HTR-8/SVneo (cell line): ENCODE measurements at regions not wholly inside any gene's neighbourhood (a gene's known extent, or its start where the extent isn't known, plus 50 kb on each side); places are given as distances from the start of the nearest gene placed in this dataset.

ENCODE experiments used
- DNase-seq: peaks from one replicate; pipeline ENCODE4 v3.0.0; 2011; ENCODE audit warnings: low spot score, mixed read lengths; ENCODE audit not compliant: insufficient read length
- FAIRE-seq: peaks from 2 replicates; lab custom pipeline; 2011; peaks lifted over from hg19 to GRCh38; lab: Jason Lieb, UNC

DNA sequence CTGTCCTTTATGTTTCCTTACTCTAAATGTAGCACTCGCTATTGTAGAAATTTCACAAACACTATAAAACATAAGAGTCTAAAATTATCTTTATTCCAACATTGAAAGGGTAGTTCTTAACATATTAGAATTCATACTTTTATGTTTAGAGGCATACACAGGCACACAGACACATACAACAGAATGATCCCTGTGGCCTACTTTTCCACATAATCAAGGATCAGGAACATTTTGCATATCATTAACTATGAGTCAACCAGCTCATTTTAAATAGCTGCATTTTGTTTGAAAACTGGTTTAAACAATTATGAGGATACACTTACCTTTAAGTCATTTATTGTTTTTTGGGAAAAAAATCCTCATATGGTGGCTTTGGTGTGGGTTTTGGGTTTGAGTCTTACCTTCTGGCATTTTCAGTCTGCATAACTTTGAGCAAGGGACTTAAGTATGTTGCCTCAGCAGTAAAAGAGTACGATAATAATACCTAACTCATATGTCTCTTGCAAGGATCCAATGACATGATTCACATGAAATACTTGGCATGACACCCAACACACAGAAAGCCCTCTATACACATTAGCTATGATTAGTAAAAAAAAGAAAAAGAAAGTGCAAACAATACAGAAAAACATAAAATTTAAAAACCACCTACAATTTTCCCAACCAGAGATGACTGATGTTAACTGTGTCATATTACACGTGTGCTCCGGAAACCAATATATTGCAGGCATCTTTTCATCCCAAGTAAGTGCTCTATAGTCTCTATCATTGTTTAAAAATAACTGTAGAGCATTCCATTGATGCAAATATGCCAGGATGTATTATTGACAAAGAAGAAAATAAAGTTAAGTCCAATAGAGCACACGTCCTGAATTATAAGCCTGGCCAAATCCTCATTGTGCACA lies 213.1 kb upstream of the ADAMTS9 start:
- FAIRE-seq, result no peak
- DNase-seq, result no peak

DNA sequence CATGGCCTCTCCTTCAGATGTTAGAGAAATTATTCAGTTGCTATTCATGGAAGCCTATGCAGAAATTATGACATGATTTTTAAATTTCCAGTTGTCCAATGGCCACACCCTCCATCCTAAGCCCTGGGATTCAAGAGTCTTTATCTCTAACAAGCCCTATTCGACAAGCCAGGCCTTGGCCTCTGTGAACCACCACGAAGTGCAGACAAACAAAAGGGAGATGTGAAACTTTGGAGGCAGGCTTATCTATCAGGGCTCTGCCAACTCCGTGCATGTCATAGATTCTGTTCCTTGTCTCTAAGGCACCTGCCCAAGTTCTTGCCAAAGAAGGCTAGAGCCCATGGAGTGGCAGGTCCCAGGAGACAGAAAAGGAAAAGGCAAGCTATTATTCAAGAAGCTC lies 212.4 kb upstream of the ADAMTS9 start:
- DNase-seq, result no peak
- no peak for FAIRE-seq

DNA sequence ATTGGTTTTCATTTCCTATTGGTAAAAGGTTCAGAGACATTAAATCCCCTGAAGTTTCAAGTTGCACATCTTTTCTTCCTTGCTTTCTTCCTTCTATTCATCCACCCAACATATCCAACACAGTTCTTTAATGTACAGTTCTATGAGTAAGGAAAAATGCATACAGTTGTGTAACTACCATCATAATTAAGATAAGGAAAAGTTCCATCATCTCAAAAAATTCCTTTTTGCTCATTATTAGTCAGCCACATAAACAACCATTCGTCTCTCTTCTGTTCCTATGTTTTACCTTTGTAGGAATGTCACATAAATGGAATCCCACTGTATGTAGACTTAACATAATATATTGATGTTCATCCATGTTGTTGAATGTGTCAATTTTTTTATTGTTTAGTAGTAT lies 211.1 kb upstream of the ADAMTS9 start:
- FAIRE-seq (no peak), DNase-seq (no peak)

DNA sequence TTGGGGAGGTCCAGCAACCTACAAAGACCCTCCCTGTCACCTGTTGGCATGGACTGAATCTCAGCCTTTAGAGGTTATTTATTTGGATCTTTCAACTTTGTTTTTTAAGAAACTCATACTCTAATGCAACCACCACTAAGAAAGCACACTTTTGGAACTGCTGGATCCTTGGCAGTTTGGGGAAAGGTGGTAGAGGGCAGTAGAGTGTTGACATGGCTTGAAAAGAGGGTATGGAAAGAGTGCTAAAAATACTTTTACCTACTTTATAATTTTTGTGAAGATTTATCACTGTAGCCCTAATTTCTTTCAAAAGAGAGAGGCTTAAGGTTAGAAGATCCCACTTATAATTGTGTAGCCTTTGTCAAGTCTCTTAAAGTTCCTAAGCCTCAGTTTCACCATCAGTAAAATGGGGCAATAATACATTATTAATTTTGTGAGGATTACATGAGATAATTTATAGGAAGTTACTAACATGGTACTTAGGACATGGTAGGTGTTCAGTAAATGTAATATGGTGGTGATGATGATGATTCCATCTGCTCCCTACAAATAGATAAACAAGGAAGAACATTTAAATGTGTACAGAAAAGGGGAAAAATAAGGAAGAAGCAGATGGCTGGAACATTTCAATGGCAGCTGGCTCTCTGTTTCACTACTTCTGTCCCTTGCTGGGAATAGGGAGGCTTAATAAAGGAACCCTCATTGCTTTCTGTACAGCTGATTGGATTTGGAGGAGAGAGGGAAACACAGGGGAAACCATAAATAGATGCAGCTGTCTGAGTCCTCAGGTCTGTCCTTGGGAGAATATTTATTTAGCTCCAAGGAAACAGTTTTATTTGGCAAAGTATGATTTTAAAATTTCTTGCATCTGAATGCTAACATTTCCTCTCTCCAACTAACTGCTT lies 208.4 kb upstream of the ADAMTS9 start:
- no peak for DNase-seq
- no peak for FAIRE-seq

DNA sequence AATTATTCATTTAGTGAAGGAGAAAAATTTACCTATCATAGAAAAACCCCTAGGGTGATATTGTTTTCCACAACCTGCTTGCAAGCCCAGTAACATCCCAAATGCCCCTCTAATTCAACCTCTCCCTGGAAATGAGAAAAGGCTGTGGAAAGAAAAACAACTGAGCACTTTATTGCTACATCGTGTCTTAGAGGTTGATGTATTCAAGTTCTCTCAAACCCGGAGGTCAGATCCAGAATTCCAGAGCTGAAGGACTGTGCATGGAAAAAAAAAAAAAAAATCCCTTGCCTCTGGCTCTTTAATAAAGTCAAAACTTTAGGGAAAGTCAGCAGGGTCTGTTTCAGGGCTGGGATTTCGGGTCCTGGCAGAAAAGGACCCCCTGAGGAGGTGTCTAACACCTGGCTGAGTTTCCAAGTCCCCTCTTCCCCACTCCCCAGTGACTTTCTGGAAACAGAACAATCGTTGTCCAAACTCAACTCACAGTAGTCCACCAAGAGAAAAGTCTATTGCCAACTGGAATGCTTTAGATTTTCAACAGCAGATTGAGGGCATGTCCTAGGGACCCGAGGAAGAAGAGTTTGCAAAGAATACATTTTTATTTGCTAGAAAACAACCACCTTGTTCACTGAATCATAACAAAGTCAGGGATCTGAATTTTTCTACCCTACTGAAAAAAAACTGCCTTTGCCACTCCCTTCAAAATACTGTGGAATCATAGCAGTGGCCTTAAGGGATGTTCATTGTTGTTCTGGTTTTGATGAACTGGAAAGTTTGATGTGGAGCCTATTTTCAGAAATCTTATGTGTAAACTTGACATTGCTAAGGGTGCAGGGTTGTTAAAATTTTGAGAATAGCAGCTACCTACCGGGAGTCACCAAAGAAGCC lies 207.5 kb upstream of the ADAMTS9 start:
- no peak for FAIRE-seq

DNA sequence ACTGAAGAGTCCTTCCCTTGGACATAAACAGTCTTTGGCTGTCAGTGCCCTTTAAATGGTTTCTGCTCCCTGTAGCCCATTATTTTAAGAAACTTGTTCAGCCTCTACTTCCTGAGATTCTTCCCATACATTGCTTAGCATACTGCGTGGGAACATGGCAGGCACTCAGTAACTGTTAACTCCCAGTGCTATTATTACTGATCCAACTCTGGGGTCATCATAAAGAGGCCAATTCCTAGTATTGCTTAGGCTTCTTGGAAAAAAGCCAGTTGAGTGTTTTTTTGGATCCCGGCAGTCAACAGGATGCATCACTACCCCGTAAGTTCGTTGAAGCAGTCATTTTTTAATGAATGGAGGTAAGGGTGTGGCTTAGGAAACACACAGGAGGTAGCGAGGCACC lies 206.2 kb upstream of the ADAMTS9 start:
- no peak for FAIRE-seq
- no peak for DNase-seq

More for the DNA sequence above, 207.5 kb upstream of the ADAMTS9 start:
- no peak for DNase-seq

DNA sequence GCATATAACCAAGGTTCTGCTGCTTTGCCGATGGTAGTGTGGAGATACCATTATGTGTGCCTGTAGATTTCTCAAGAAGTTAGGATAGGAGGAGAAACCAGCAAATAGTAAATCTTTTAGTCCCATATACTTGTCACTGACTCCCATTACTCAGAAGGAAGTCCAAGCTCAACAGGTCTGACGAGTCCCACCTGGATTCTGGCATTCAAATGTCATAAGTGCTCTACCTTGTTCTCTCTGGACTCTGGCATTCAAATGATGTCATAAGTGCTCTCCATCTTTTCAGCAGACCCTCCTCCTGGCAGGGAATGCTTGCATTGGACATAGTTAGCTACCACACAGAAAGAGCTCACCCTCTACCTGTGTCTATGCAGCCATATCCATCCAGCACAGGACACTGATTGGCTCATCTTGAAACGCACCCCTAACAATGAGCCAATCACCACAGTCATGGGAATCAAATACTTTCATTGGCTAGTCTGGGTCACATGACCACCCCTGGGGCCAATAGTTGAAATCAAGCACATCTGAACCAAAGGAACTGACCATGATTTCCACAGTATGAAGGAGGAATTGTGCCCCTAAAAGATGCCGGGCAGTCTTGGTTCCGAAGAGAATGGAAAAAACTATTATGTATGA lies 205.0 kb upstream of the ADAMTS9 start:
- DNase-seq, result no peak
- no peak for FAIRE-seq

DNA sequence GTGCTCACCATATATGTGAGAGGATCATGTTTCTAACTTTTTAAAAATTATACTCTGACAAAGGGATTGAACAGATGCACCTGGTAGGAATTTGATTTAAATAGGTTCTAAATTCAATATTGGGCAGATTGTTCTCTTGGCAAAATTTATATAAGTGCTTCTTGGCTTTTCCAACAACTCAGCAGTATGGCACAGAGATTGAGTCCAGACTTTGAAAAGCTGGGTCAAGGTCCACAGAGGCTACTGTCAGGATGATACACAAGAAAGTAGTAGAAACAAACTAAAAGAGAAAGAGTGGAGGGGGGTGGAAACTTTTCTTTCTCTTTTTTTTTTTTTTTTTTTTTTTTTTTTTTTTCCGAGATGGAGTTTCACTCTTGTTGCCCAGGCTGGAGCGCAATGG lies 203.2 kb upstream of the ADAMTS9 start:
- DNase-seq, result no peak

DNA sequence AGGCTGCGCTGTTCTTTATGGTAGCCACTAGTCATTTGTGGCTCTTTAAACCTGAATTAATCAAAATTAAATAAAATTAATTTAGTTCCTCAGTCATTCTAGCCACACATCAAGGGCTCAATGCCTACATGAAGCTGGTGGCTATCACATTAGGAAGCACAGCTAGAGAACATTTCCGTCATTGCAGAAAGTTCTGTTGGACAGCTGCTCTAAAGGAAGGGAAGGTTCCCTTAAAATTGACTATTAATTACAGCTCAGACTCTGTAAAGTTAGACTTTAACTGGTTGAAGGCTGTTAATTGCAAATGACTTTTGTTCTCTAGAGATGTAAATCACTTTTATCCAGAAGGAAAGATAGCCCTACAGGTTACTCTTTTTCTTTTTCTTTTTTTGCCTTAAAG lies 202.7 kb upstream of the ADAMTS9 start:
- FAIRE-seq, result no peak
- DNase-seq, result no peak

More for the DNA sequence above, 203.2 kb upstream of the ADAMTS9 start:
- no peak for FAIRE-seq

DNA sequence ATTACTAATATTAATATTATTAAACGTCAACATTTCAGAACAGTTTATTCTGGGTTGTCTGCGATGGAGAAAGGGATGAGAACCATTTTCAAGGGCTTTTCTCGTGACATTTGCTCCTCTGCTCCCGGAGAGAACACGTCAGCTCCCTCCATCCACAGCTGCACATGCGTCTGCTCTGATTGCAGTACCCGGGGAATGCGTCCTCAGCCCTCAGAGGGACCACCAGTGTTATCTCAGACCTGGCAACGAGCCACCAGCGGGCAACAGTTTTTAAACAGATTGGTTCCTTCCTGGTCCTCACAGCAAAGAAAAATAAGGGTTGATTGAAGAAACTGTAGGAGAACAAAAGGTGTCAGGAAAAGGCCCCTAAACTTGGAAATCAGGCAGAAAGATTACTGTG lies 202.2 kb upstream of the ADAMTS9 start:
- FAIRE-seq (no peak), DNase-seq (no peak)

DNA sequence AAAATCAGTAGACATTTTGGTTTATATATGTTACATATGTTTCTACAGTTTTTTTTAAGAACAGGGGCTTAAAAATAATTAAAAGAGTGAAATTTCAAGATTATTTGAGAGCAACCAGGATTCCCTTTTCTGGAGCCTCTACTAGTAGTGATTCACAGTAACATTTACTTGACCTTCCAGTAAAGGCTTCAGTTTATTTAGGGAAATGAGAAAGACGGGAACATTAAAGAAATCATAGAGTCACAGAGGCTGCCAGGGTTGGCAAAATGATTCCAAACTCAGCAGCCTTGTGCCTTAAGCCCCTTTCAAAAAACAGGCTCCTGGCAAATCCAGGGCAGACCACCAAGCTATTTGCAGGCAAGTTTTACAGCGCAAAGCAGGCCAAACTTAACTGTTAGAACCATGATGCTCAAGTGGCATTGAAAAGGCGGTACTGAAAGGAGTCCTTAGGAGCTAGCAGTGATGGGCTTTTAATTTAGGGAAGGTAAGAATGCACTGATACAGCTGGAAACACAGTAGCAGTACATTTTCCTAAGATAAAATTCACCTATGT lies 201.1 kb upstream of the ADAMTS9 start:
- DNase-seq (no peak), FAIRE-seq (no peak)

DNA sequence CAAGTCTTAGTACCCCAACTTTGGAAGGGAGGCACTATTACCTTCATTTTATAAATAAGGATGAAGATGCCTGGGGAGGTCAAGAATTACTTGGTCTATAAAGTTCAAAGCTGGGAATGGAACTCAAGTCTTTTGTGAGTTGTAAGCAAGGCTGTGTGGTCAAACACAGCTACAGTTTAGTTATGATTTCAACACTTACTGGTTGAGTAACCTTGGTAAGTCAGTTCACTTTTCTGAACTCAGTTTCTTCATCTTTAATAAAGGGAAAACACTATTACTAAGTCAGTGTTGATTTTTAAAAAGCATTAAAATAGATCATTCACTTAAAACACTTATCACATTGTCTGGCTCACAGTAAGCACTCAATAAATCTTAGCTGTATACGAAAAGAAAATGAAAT lies 200.4 kb upstream of the ADAMTS9 start:
- DNase-seq, result no peak
- no peak for FAIRE-seq

DNA sequence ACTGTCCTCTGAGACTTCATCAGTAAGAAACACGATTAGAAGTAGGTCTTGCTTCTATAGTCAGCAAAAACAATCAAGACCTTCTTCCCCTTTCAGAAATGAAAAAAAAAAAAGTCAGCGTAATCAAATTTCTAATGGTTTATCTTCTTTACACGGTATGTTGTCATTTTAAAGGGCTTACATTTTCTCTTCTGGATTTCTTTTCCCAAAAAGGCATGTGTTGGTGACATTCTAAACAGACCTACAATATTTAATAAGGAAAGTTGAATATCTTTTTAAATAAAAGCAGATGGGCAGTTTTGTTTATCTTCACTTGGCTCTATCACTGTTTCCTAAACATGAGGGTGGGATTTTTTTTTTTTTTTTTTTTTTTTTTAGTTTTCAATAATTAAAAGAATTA lies 197.3 kb upstream of the ADAMTS9 start:
- DNase-seq (no peak), FAIRE-seq (no peak)

DNA sequence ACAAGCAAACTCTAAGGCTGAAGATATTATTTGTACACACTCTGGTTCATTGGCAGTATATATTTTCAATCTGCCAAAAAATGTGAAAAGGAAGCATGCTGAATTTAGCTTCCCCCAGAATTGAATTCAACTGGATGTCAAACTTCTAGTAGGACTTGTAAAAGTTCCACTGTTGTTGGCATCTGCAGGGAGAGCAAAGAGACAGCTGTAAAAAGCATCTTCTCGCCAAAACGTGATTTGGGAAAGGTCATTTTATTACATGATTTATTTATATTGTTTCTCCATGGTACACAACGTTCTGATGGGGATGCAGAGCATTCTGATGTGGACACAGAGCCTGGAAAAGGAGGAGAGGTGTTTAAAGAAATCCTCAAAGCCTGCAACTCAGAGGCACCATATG lies 196.7 kb upstream of the ADAMTS9 start:
- FAIRE-seq, result no peak

DNA sequence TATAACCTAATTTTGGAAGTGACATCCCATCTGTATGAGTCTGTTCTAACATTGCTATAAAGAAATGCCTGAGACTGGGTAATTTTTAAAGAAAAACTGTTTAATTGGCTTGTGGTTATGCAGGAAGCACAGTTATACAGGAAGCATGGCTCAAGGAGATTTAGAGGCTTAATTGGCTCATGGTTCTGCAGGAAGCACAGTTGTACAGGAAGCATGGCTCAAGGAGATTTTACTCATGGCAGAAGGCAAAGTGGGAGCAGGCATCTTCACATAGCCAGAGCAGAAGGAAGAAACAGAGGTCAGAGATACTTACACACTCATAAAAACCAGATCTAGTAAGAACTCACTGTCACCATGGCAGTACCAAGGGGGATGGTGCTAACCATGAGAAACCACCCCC lies 193.1 kb upstream of the ADAMTS9 start:
- no peak for DNase-seq
- no peak for FAIRE-seq

More for the DNA sequence above, 196.7 kb upstream of the ADAMTS9 start:
- DNase-seq, result no peak

DNA sequence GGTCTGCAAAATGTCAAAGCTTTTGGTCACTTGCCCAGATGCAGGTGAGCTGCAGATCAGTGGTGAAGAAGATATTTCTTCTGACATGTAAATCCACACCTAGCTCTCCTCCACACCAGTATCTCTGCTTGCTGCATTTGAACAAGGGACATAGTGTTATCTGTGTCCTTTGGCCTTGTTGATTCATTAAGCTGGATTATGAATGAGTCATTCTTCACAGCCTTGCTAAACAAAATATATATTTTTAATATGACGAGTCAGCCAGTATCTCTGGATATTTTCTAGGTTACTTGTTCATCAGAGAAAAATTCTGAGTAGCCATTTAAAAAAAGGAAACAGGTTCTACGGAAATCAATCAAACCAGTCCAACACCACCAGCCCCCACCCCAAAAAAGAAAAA lies 190.6 kb upstream of the ADAMTS9 start:
- DNase-seq (no peak), FAIRE-seq (no peak)

DNA sequence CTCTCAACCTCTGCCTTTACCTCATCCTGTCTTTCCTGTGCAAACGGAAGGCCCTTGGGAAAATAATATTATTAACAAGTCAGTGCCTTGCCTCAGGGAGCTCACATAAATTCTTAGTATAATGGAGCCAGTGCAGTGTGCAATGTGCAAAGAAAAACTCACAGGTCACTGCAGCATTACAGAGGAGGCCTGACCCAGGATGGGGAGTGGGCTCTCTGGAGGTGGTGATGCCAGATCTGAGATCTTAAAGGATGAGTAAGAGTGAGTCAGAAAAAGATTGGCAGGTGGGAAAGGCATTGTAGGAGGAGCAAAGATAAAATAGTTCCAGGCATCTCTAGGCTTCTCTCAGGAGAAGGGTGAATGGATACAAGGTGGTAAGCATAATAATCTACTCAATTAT lies 185.6 kb upstream of the ADAMTS9 start:
- no peak for FAIRE-seq

DNA sequence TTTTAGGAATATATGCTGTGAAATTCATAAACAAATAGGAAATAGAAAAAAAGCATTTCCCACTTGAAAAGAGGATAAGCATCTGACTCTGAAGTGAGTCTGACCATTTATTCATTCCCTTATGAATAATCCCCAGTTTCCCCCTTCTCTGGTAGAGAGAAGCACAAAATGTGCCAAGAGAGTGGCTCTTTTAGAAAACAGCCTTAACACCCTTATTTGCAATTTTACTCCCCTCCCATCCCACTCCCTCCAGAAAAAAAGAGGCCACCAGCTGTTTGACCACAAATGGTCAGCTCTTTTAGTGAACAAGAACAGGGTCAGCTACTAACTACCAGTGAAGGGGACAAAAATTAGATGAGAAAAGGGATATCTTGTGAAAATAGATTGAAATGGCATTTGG lies 184.5 kb upstream of the ADAMTS9 start:
- FAIRE-seq, result no peak
- DNase-seq, result no peak

More for the DNA sequence above, 185.6 kb upstream of the ADAMTS9 start:
- no peak for DNase-seq

DNA sequence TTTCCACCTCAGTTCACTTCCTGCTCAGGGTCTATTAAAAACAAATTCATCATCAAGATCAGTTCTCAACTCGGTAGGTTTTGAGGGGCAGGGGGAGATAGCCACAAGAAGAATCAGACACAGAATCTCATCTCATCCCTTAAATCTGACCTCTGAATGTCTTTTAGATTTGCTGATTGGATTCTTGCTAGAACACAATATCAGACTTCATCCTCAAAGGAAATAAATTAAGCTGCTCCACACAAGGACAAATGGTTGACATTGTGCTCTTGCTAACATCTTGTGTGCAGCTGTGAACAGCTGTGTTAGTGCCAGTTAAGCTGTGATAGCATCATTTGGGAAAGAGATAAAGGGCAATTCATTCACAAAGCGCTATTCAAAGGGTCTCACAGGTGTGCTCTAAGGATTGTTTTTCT lies 184.0 kb upstream of the ADAMTS9 start:
- DNase-seq (no peak), FAIRE-seq (no peak)
